CD4-positive, alpha-beta memory T cell (primary cell): ENCODE measurements at regions not wholly inside any gene's neighbourhood (a gene's known extent, or its start where the extent isn't known, plus 50 kb on each side); places are given as distances from the start of the nearest gene placed in this dataset.

Experiments used
- CTCF ChIA-PET: fragments of 350-600 bp; sonication (Branson Sonifier 250); formaldehyde crosslinking; loops from one replicate; lab custom pipeline; 2021; ENCODE audit warnings: inconsistent platforms; ENCODE audit not compliant: partially characterized antibody; lab: Charles Lee
- POLR2A ChIA-PET: fragments of 350-600 bp; sonication (Branson Sonifier 250); formaldehyde crosslinking; loops from one replicate; lab custom pipeline; 2021; ENCODE audit not compliant: partially characterized antibody; lab: Charles Lee
- DNase-seq, 5 donors: peaks; one replicate each; pipeline versions ENCODE4 v3.0.0 to v3.0.0-alpha.2; 2020 to 2022; ENCODE audit warnings: mixed read lengths in 1 of 5
- H3K27ac ChIP-seq: one replicate; pipeline ENCODE4 v1.7.0; 2013; ENCODE audit warnings: low read depth, low read length
- H3K27me3 ChIP-seq: 2 replicates; pipeline ENCODE4 v1.7.0; 2013; ENCODE audit warnings: mild to moderate bottlenecking, low read length, moderate library complexity; ENCODE audit not compliant: insufficient read depth
- H3K36me3 ChIP-seq: 2 replicates; pipeline ENCODE4 v1.7.0; 2013; ENCODE audit warnings: mild to moderate bottlenecking, low read length, moderate library complexity; ENCODE audit not compliant: insufficient read depth
- H3K4me1 ChIP-seq: 2 replicates; pipeline ENCODE4 v1.7.0; 2013; ENCODE audit warnings: mild to moderate bottlenecking, low read length, moderate library complexity; ENCODE audit not compliant: insufficient read depth
- H3K4me3 ChIP-seq, 2 donors: one replicate each; pipeline ENCODE4 v1.7.0; 2013; ENCODE audit warnings: low read length in 2 of 2, mild to moderate bottlenecking in 1 of 2
- H3K9me3 ChIP-seq, 2 donors: one replicate each; pipeline ENCODE4 v1.7.0; 2013; ENCODE audit warnings: low read length in 2 of 2, control low read depth in 1 of 2; ENCODE audit not compliant: control insufficient read depth in 1 of 2
- H3K27ac Mint-ChIP-seq, 7 donors: one replicate each; pipeline ENCODE4 v1.8.0; 2020 to 2021; ENCODE audit warnings: mixed read lengths in 7 of 7, mild to moderate bottlenecking in 6 of 7, inconsistent platforms in 3 of 7, moderate library complexity in 3 of 7
- H3K27me3 Mint-ChIP-seq, 2 donors: one replicate each; pipeline ENCODE4 v1.8.0; 2020 to 2021; ENCODE audit warnings: mixed read lengths in 2 of 2
- H3K36me3 Mint-ChIP-seq, 2 donors: one replicate each; pipeline ENCODE4 v1.8.0; 2020 to 2021; ENCODE audit warnings: mixed read lengths in 2 of 2, inconsistent platforms in 1 of 2, mild to moderate bottlenecking in 1 of 2
- H3K4me1 Mint-ChIP-seq, 4 donors: one replicate each; pipeline ENCODE4 v1.8.0; 2020 to 2021; ENCODE audit warnings: mixed read lengths in 4 of 4, mild to moderate bottlenecking in 1 of 4
- H3K4me3 Mint-ChIP-seq, 8 donors: one replicate each; pipeline ENCODE4 v1.8.0; 2020 to 2021; ENCODE audit warnings: mixed read lengths in 8 of 8, mild to moderate bottlenecking in 7 of 8, moderate library complexity in 6 of 8, inconsistent platforms in 3 of 8
- H3K9me3 Mint-ChIP-seq, 8 donors: one replicate each; pipeline ENCODE4 v1.8.0; 2020 to 2021; ENCODE audit warnings: mixed read lengths in 8 of 8, mild to moderate bottlenecking in 5 of 8, inconsistent platforms in 3 of 8, moderate library complexity in 1 of 8
- intact Hi-C: fragments of 100-400 bp; cut with micrococcal nuclease; formaldehyde crosslinking; loops from one replicate; pipeline ENCODE4 v1.15.1; 2023

GRCh38 chr9:7284117-7284516 is 515.5 kb downstream of the DMAC1 start:
- intact Hi-C loops: no loop called here

GRCh38 chr9:7273575-7273974 is 515.8 kb downstream of the KDM4C start:
- peaks cover 0 to 4% (median 0%) of the 10 kb centered on the region in 8 donors for H3K9me3 Mint-ChIP-seq
- H3K36me3 ChIP-seq: no peaks in the 10 kb centered on the region
- no peaks in the 10 kb centered on the region for H3K27me3 ChIP-seq
- H3K36me3 Mint-ChIP-seq: no peaks in the 10 kb centered on the region
- CTCF ChIA-PET: no interaction called here
- H3K27ac Mint-ChIP-seq: no peak overlapping the region
- H3K4me3 Mint-ChIP-seq: no peak overlapping the region
- H3K4me1 ChIP-seq: no peaks in the 10 kb centered on the region
- intact Hi-C loops: no loop called here
- peaks cover 9 to 10% of the 10 kb centered on the region in 2 donors for H3K27me3 Mint-ChIP-seq
- no peak overlapping the region for H3K27ac ChIP-seq
- H3K4me1 Mint-ChIP-seq: no peaks in the 10 kb centered on the region
- no peaks in the 10 kb centered on the region for H3K9me3 ChIP-seq
- H3K4me3 ChIP-seq: no peak overlapping the region
- DNase-seq: no peak
- POLR2A ChIA-PET: no interaction called here

More at GRCh38 chr9:7284117-7284516, 515.5 kb downstream of the DMAC1 start:
- no peak for DNase-seq
- Histone ChIP-seq H3K4me3 (no peak overlapping the region), H3K27me3 (no peaks in the 10 kb centered on the region), H3K4me1 (no peaks in the 10 kb centered on the region), H3K27ac (no peak overlapping the region), H3K36me3 (no peaks in the 10 kb centered on the region), H3K9me3 (no peaks in the 10 kb centered on the region)
- H3K4me1 Mint-ChIP-seq: no peaks in the 10 kb centered on the region
- H3K27me3 Mint-ChIP-seq: no peaks in the 10 kb centered on the region
- no peak overlapping the region for H3K4me3 Mint-ChIP-seq
- peaks cover 0 to 13% (median 5%) of the 10 kb centered on the region in 8 donors for H3K9me3 Mint-ChIP-seq
- no peaks in the 10 kb centered on the region for H3K36me3 Mint-ChIP-seq
- ChIA-PET POLR2A (no interaction called here), CTCF (no interaction called here)
- no peak overlapping the region for H3K27ac Mint-ChIP-seq

- H3K4me1 Mint-ChIP-seq: no peaks in the 10 kb centered on the region
- no peak overlapping the region for H3K27ac ChIP-seq
- H3K27me3 Mint-ChIP-seq: peaks cover 12 to 14% of the 10 kb centered on the region in 2 donors
- ChIA-PET CTCF (no interaction called here), POLR2A (no interaction called here)
- H3K27ac Mint-ChIP-seq: no peak overlapping the region
- H3K4me3 ChIP-seq: no peak overlapping the region
- intact Hi-C loops: no loop called here
- H3K27me3 ChIP-seq: no peaks in the 10 kb centered on the region
- H3K9me3 Mint-ChIP-seq: peaks cover 0 to 2% (median 0%) of the 10 kb centered on the region in 8 donors
- H3K36me3 ChIP-seq: no peaks in the 10 kb centered on the region
- H3K9me3 ChIP-seq: no peaks in the 10 kb centered on the region
- H3K4me1 ChIP-seq: no peaks in the 10 kb centered on the region
- H3K36me3 Mint-ChIP-seq: no peaks in the 10 kb centered on the region
- no peak overlapping the region for H3K4me3 Mint-ChIP-seq
- no peak for DNase-seq
These were observed 509.3 kb downstream of the KDM4C start for GRCh38 chr9:7266911-7267595.

- CTCF ChIA-PET: no interaction called here
- H3K36me3 Mint-ChIP-seq: no peaks in the 10 kb centered on the region
These were observed 507.4 kb downstream of the KDM4C start for GRCh38 chr9:7265181-7265580.

GRCh38 chr9:7259544-7260241 is 501.9 kb downstream of the KDM4C start:
- Mint-ChIP-seq H3K9me3 (peaks cover 0 to 5% (median 0%) of the 10 kb centered on the region in 8 donors), H3K36me3 (no peaks in the 10 kb centered on the region), H3K4me1 (no peaks in the 10 kb centered on the region), H3K27ac (no peak overlapping the region), H3K27me3 (peaks cover 12 to 13% of the 10 kb centered on the region in 2 donors), H3K4me3 (no peak overlapping the region)
- no peak overlapping the region for H3K27ac ChIP-seq
- intact Hi-C loops: no loop called here
- no peaks in the 10 kb centered on the region for H3K27me3 ChIP-seq
- no peak overlapping the region for H3K4me3 ChIP-seq
- no peaks in the 10 kb centered on the region for H3K4me1 ChIP-seq
- CTCF ChIA-PET: no interaction called here
- H3K36me3 ChIP-seq: no peaks in the 10 kb centered on the region
- POLR2A ChIA-PET: no interaction called here
- H3K9me3 ChIP-seq: no peaks in the 10 kb centered on the region
- DNase-seq: no peak

More at GRCh38 chr9:7265181-7265580, 507.4 kb downstream of the KDM4C start:
- no peaks in the 10 kb centered on the region for H3K36me3 ChIP-seq
- DNase-seq: no peak
- peaks cover 13 to 15% of the 10 kb centered on the region in 2 donors for H3K27me3 Mint-ChIP-seq
- POLR2A ChIA-PET: no interaction called here
- H3K27ac ChIP-seq: no peak overlapping the region
- no peaks in the 10 kb centered on the region for H3K4me1 Mint-ChIP-seq
- H3K27me3 ChIP-seq: no peaks in the 10 kb centered on the region
- no peaks in the 10 kb centered on the region for H3K4me1 ChIP-seq
- H3K27ac Mint-ChIP-seq: no peak overlapping the region
- intact Hi-C loops: no loop called here
- no peak overlapping the region for H3K4me3 ChIP-seq
- H3K4me3 Mint-ChIP-seq: no peak overlapping the region
- H3K9me3 Mint-ChIP-seq: peaks cover 0 to 2% (median 0%) of the 10 kb centered on the region in 8 donors
- no peaks in the 10 kb centered on the region for H3K9me3 ChIP-seq

GRCh38 chr9:7258688-7259396 is 501.1 kb downstream of the KDM4C start:
- POLR2A ChIA-PET: no interaction called here
- CTCF ChIA-PET: no interaction called here
- no peak overlapping the region for H3K4me3 Mint-ChIP-seq

GRCh38 chr9:7246917-7247522 is 489.2 kb downstream of the KDM4C start:
- H3K27me3 ChIP-seq: no peaks in the 10 kb centered on the region
- H3K27ac ChIP-seq: no peak overlapping the region
- H3K36me3 ChIP-seq: no peaks in the 10 kb centered on the region
- H3K9me3 ChIP-seq: no peaks in the 10 kb centered on the region
- intact Hi-C loops: no loop called here
- H3K36me3 Mint-ChIP-seq: no peaks in the 10 kb centered on the region
- no peaks in the 10 kb centered on the region for H3K27me3 Mint-ChIP-seq
- ChIA-PET CTCF (no interaction called here), POLR2A (no interaction called here)
- DNase-seq: no peak
- no peak overlapping the region for H3K27ac Mint-ChIP-seq
- H3K4me1 ChIP-seq: no peaks in the 10 kb centered on the region
- H3K4me3 Mint-ChIP-seq: no peak overlapping the region
- H3K4me3 ChIP-seq: no peak overlapping the region
- no peaks in the 10 kb centered on the region for H3K9me3 Mint-ChIP-seq
- H3K4me1 Mint-ChIP-seq: no peaks in the 10 kb centered on the region

More at GRCh38 chr9:7258688-7259396, 501.1 kb downstream of the KDM4C start:
- H3K4me1 ChIP-seq: no peaks in the 10 kb centered on the region
- no peaks in the 10 kb centered on the region for H3K9me3 ChIP-seq
- no peaks in the 10 kb centered on the region for H3K36me3 Mint-ChIP-seq
- H3K27ac Mint-ChIP-seq: no peak overlapping the region
- peaks cover 13 to 14% of the 10 kb centered on the region in 2 donors for H3K27me3 Mint-ChIP-seq
- intact Hi-C loops: no loop called here
- no peak for DNase-seq
- H3K27me3 ChIP-seq: no peaks in the 10 kb centered on the region
- no peak overlapping the region for H3K27ac ChIP-seq
- H3K9me3 Mint-ChIP-seq: peaks cover 0 to 5% (median 0%) of the 10 kb centered on the region in 8 donors
- H3K36me3 ChIP-seq: no peaks in the 10 kb centered on the region
- H3K4me3 ChIP-seq: no peak overlapping the region
- H3K4me1 Mint-ChIP-seq: no peaks in the 10 kb centered on the region
